ENCODE measurements at regions not wholly inside any gene's neighbourhood (a gene's known extent, or its start where the extent isn't known, plus 50 kb on each side); places are given as distances from the start of the nearest gene placed in this dataset.
"Not testable (repeated sequence)": the region's sequence is repeated elsewhere in the genome, so short reads cannot be mapped to it uniquely, and the experiment has no call there.

GRCh38 chr18:78505851-78506461, 473.7 kb upstream of the SALL3 start:
- DNase-seq = peak; percentile 71

DNA sequence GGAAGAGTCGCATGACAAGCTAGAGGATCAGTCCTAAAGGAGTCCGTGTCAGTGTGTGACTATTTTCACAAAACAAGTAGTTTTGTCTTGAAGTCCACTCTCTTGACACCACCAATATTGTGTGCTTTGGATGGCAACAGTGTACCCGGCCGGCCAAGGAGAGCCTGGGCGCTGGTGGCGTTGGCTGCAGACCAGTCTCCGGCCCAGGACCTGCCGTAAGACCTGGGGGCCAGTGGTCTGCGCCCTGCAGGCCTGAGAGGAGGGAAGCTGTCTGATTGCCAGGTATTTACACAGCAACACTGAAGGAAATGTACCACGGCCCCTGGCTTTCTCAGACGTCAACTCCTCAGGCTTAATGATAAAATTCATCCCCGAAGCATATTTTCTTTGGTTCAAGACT, 472.4 kb upstream of the SALL3 start:
- DNase-seq = no peak

DNA sequence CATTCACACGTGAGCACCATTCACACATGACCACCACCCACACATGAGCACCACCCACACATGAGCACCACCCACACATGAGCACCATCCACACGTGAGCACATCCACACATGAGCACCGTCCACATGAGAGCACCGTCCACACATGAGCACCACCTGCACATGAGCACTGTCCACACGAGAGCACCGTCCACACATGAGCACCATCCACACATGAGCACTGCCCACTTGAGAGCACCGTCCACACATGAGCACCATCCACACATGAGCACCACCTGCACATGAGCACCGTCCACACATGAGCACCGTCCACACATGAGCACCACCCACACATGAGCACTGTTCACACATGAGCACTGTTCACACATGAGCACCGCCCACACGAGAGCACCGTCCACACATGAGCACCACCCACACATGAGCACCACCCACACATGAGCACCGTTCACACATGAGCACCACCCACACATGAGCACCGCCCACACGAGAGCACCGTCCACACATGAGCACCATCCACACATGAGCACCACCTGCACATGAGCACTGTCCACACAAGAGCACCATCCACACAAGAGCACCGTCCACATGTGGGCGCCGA, 471.3 kb upstream of the SALL3 start:
- not testable (repeated sequence) for DNase-seq

DNA sequence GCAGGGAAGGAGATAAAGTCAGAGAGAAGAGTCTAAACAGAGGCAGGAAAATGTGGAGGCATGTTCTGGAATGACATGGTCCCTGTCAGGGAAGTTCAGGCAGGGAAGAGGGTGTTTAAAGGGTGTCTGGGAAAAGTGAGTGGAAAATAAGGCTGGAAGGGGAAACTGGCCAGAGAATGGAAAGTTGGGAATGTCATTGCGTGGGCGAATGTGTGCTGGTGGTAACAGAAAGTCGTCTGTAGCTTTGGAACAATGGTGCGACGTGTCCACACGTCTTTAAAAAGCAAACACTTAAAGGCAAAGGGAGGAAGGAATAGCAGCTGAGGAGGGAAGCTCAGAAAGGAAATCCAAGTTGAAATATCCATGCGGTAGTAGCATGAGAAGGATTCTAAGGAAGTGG, 469.5 kb upstream of the SALL3 start:
- no peak for DNase-seq

GRCh38 chr18:78510636-78511035, 469.0 kb upstream of the SALL3 start:
- DNase-seq = no peak

GRCh38 chr18:78511666-78512601, 467.7 kb upstream of the SALL3 start:
- no peak for DNase-seq

- no peak for DNase-seq
These were observed 464.5 kb upstream of the SALL3 start for GRCh38 chr18:78514910-78515670.

- DNase-seq = no peak
These were observed 462.3 kb upstream of the SALL3 start for GRCh38 chr18:78517328-78517727.

GRCh38 chr18:78517973-78518372, 461.6 kb upstream of the SALL3 start:
- DNase-seq = no peak

- no peak for DNase-seq
These were observed 460.8 kb upstream of the SALL3 start for GRCh38 chr18:78518805-78519204.

DNA sequence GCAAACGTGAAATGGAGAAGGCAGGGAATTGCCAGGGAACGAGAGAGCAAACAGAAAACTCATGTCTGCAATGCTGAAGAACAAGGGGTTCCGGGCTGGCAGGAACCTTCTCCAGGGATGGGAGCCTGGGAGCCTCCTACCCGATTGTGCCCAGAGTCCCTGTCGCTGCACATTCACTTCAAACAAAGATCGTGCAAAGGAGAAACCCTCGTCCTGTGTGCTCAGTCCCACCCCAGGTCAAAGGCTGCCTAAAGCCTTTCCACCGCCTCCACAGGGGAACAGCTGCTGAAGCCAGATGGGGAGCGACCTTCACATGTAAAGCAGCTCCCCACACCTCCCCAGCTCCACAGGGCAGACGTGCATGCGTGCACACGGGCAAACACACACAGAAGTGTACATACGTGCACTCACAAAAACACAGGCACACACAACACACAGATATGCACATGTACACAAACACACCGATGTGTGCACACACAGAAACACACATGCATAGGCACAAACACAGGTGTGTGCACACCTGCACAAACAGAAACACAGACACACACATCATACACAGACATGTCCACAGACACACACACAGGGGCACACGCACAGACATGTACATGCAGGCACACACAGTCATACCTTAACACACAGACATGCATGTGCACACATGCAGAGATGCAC, 460.1 kb upstream of the SALL3 start:
- DNase-seq = no peak

GRCh38 chr18:78521136-78521535, 458.5 kb upstream of the SALL3 start:
- DNase-seq = no peak

GRCh38 chr18:78521744-78522143, 457.9 kb upstream of the SALL3 start:
- DNase-seq = no peak

DNA sequence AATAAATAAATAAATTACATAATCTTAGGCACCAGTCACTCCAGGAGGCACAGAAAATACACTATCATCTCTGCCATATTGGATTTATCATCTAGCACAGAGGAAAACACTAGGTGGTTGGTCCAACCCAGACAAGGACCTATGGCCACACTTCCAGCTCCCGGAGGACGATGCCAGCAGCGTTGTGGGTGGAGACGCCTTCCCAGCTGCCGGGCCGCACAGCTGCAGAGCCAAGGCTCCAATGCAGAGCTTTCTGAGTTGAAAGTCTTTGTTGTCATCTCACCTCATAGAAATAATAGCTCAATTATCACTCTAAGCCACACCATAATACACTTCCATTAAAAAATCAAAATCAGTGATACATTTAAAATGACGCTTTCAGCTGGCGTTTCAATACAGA, 457.1 kb upstream of the SALL3 start:
- DNase-seq = no peak

DNA sequence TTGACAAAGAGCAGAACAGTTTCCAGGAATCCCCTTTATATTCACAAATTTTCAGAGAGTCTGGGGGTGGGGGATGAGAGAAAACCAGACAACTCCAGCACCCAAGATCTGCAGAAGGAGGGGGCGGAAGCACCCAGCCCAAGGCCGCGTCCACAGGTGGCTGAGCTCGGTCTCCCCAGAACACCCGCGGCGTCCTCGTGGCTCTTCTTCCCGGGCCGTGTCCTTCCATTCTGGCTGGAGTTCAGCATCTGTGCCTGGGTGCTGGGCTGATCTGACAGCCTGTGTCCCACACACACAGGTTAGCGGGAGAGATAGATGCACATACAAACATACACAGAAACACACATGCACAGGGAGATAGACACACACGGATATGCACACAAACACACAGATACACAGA, 455.8 kb upstream of the SALL3 start:
- no peak for DNase-seq

GRCh38 chr18:78525366-78526111, 454.1 kb upstream of the SALL3 start:
- DNase-seq = no peak

DNA sequence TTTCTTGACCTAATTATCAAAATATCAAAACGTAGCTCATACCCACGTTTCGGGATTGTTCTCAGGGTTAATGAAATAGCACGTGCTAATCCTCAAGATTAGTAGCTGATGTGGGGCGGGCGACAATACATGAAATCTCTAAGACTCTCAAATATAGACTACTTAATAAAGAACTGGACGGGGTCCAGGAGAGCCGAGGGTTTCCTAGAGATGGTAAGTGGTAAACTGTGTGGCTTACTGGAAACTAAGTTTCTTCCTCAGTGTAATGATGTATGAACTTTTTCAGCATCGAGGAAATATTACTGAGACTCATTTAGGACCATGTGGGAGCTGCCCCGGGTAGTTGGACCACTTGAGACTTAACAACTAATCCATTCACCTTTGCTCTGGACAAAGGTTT, 453.3 kb upstream of the SALL3 start:
- DNase-seq = no peak

DNA sequence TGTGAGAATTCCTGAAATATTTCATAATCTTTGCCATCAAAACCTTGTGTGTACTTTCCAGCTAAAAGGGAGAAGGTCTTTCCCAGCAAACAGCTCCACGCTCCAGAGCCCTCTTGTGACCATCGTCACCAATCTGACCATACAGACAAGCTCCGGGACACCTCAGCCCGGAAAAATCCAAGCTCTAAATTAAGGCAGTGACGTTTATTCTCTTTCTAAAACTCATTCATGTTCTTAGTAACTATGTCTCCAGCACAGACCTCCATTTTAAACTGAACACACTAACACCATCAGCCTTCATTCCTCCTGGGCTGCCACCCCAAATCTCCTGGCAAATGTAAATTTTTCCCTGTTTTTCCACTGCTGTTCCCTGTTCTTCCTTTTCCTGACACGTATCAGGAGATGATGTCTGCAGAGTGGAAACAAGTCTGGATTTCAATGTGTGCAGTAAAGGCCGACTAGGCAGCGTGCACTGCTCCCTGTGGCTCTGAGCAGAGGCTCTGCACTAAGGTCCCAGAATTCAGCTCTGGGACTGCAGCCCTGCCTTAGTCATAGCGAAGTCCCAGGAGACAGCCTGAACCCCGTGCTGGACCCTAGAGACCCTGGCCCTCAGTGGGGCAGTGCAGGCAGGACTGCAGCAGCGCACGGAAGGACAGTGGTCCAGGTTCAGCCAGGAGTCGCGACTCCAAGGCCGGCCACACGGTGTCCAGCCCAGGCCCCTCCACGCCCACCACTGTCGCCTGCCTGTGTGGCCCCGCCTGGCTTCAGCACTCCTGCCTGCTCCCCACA, 452.5 kb upstream of the SALL3 start:
- no peak for DNase-seq

GRCh38 chr18:78527984-78528383, 451.6 kb upstream of the SALL3 start:
- no peak for DNase-seq

Data from renal pelvis (tissue), 1 donor.